Right lobe of liver (tissue), 4 donors: ENCODE measurements at regions not wholly inside any gene's neighbourhood (a gene's known extent, or its start where the extent isn't known, plus 50 kb on each side); places are given as distances from the start of the nearest gene placed in this dataset.

Experiments
- POLR2A ChIP-seq: fragments of 450-650 bp; IDR thresholded peaks from one replicate; pipeline ENCODE4 v1.6.1; 2017; ENCODE audit warnings: antibody characterized with exemption, mild to moderate bottlenecking
- TF ChIP-seq, protein P1 (sequence below), 4 donors: fragments of 200-600 bp in 3 of 4; fragments of 450-650 bp in 1 of 4; IDR thresholded peaks; one replicate each; pipeline versions ENCODE4 v1.5.1 to v1.8.0; 2016 to 2022; ENCODE audit warnings: antibody characterized with exemption in 4 of 4, mild to moderate bottlenecking in 2 of 4
- donor health status: DM: no; HTN: no; CAD: no.
- donor health status: DM: no; HTN: no; CAD: no.
- donor health status: DM: no; HTN: yes; CAD: no.

DNA sequence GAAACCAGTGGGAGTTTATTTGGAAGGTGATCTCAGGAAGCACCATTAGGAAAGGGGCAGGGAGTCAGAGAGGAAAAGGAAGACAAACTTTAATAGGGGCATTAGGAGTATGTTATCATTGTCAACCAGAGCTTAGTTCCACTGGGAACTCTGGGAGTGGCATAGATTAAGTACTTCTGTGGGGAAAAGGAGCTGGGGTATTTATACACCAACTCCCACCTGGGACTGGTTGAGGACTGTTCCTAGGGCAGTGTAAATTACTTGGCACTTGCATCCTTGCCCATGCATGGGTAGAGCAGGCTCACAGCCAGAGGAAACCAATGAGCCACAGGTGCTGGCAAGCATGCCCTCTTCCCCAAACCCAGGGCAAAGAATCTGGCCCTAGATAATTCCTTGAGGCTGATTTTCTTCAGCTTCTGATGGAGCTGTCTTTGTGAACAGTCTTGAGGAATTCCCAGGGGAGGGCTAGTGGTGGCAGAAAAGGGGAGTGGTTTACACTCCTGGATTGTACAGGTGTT lies 541.2 kb downstream of the MIAT start:
- TF ChIP-seq, protein P1, sequence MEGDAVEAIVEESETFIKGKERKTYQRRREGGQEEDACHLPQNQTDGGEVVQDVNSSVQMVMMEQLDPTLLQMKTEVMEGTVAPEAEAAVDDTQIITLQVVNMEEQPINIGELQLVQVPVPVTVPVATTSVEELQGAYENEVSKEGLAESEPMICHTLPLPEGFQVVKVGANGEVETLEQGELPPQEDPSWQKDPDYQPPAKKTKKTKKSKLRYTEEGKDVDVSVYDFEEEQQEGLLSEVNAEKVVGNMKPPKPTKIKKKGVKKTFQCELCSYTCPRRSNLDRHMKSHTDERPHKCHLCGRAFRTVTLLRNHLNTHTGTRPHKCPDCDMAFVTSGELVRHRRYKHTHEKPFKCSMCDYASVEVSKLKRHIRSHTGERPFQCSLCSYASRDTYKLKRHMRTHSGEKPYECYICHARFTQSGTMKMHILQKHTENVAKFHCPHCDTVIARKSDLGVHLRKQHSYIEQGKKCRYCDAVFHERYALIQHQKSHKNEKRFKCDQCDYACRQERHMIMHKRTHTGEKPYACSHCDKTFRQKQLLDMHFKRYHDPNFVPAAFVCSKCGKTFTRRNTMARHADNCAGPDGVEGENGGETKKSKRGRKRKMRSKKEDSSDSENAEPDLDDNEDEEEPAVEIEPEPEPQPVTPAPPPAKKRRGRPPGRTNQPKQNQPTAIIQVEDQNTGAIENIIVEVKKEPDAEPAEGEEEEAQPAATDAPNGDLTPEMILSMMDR (IDR thresholded peaks at IDR 0.05) = no peak
- TF ChIP-seq POLR2A = no peak
